ENCODE measurements at regions not wholly inside any gene's neighbourhood (a gene's known extent, or its start where the extent isn't known, plus 50 kb on each side); places are given as distances from the start of the nearest gene placed in this dataset.
"Not testable (repeated sequence)": the region's sequence is repeated elsewhere in the genome, so short reads cannot be mapped to it uniquely, and the experiment has no call there.

DNA sequence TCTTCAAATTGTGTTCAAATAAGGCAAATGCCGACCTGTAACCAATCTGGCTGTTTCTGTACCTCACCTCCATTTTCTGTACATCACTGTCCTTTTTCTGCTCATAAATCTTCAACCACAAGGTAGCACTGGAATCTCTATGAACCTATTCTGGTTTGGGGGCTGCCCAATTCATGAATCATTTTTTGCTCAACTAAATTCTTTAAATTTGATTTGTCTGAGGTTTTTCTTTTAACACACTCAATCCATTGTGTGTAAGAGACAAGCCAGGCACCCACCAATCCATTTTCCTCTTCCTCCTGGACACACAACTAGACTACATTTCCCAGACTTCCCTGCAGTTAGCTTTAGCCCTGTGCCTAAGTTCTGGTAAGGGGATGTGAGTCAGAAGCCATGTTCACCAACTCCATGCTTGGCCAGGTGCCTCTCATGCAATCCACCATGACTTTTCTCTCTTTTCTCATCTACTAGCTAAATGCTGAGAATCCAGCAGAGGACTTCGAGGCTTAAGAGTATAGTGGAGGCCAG is 193.2 kb upstream of the KLF3 start:
- DNase-seq (ENCODE audit: low spot score), result no peak

DNA sequence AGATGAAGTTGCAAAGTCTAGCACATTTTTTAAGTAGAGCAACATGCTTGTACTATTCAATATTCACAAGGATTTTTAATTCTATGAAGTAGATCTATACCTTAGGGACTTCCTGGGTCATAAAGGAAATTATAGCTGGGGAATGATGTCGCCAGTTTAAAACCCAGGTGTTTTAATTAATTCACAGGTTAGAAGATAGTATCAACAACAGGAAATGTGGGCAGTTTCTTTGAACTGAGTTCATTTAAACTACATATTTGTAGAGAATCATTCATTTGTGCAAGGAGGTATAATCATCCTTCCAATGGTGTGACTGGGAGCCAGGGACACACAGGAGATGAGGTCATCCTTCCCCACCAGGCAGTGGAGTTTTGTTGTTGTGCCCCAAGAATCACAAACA is 181.3 kb upstream of the KLF3 start:
- no peak for DNase-seq (ENCODE audit: low spot score)

DNA sequence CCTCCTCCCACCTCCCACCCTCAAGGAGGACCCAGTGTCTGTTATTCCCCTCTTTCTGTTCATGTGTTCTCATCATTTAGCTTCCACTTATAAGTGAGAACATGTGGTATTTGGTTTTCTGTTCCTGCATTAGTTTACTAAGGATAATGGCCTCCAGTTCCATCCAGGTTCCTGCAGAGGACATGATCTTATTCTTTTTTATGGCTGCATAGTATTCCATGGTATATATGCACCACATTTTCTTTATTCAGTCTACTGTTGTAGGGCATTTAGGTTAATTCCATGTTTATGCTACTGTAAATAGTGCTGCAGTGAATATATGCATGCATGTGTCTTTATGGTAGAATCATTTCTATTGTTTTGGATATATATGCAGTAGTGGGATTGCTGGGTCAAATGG is 180.4 kb upstream of the KLF3 start:
- DNase-seq (ENCODE audit: low spot score), result not testable (repeated sequence)

DNA sequence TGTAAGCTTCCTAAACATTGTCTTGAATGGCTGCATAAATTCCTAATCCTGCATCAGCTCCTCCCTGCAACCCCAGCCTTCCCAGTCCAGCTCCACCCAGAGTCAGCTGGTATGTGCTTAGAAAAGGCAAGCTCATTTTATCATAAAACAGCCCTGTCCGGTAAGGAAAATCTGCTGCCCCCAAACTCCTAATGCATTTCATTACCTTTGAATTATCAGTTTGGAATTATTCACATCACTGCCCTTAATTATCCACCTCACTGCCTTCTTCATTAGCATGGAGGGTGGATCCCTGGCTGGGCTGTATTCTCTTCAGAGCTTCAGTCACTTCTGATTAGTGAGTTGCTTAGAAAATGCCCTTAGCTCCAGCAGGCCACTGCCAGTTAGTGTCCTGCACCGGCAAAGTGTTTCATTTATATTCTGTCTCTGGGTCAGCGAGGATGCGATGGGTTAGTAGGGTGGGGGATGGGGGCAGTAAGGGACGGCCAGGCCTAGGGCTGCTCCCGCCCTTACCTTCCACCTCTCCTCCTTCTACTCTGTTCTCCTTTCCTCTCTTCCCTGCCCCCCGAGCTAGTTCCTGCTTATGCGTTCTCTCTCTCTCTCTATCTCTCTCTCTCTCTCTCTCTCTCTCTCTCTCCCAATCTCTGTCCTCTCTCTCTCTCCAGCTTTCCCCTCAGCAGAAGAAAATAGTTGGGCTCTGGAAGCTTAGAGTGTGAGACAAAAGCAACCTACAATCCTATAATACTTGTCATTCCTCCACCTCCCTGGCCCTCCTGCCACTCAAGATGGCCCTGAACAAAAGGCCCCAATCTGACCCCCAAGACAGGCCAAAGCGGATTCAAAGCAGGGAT is 174.8 kb upstream of the KLF3 start:
- peak; percentile 83 for DNase-seq (ENCODE audit: low spot score)

DNA sequence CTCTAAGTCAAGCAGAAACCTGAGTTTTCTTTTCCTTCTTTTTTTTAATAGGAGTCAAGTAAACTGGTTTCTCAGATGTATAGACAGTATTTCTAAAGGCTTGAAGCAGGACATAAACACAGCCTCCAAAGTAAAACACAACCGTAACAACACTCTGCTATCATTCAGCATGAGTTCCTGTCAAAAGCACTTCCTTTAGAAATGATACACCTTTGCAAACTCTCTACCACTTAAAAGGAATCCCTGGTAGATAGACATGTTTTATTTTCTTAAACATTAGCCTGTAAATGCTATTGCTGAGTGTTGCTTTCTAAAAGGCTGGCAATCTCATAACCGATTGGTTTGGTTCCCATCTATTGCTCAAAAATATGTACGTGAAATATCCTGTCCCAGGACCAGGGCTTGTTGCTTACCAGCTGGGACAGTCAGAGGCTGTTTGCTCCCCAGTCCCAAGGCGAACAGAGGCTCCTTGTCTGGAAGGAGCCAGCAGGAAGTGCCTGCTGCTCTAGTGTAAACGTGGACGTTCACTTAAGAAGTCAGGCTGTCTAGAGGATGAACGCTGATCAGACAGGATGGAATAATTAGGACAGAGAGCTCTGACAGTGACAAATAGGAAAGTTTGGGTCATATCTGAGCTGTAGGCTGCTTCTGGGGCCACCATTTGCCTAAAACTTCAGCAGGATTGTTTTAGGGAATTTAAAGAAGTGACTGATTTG is 173.9 kb upstream of the KLF3 start:
- peak; percentile 51 for DNase-seq (ENCODE audit: low spot score)

DNA sequence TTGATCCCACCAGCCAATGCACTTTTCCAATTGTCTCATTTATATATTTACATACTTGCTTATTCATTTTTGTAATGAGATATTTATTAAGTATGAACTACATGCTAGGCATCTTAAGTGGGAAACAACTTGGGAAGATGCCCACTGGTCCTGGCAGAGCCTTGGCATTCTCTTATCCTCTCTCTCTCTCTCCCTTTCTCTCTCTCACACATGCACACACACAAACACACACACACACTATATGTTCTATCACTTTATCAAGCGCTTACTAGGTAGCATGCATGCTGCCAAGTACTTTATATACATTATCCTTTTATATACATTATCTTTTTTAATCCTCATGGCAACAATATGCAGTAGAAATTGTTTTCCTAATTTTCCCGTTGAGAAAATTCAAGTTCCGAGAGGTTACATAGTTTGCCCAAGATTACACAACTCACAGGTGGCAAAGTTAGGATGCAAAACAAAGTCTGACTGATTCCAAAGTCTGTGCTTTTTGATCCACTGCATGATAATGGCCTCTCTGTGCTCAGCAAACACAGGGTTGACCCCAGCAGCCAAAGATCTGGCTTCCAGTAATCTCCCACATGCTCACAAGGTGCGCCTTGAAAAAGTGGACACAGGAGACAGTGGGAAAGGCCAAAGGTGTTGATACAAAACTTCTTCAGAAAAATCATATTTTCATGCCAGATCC is 173.1 kb upstream of the KLF3 start:
- DNase-seq (ENCODE audit: low spot score), result no peak

DNA sequence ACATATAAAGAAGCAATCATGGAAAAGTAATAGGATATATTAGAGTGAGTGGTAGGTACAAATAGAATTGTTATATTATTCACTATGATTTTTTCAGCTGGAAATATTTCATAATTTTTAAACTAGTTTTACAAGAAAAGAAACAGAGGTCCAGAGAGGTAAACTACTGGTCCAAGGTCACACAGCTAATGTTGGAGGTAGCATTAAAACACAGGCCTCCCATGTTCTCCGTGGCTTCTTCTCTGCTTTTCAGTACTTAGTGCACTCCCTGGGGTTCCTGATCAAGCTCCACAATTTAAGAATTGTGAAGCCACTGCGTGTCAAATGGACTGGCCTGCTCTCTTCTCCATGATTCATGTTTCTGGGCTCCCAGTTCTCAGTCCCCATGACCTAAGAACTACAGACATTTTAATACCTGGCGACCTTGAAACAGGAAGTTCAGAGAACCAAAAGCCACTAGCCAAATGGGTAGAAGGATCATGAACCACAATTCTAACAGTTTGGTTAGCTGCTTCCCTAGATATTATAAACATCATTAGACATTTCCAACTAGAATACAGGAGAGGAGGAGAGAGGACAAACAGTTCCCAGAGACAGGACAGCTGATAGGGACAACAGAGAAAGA is 172.0 kb upstream of the KLF3 start:
- DNase-seq (ENCODE audit: low spot score), result no peak

DNA sequence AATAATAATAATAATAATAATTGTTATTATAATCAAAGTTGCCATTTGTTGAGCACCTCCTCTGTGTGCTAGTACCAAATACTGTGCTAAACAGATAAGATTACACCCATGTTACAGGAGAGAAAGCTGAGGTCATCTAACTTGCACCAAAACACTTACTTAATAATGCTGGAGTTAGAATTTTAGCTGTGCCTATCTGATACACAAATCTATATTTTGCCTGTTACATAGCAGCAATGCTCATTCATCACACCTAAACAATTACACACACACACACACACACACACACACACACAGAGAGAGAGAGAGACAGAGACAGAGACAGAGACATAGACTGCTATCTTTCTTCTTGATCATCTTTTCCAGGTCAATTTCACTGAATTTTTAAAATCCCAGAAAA is 170.9 kb upstream of the KLF3 start:
- DNase-seq (ENCODE audit: low spot score), result no peak

DNA sequence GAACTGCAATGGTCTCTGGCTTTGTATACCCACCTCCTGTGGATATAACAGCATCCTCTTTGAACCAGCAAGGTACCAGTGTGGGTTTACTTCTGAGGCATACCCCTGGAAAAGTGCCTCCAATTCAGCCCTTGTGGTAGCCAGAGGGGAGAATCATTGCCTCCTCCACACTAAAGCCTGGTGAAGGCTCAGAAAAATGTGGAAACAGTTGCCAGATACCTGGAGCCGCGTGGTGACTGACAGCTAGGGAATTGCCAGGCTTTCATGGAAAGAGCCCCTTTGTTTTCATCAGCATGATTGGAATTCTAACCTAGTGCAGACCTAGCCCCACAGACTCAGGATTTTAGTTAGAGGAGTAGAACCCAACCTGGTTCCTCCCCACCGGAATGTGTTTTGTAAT is 168.6 kb upstream of the KLF3 start:
- peak; percentile 52 for DNase-seq (ENCODE audit: low spot score)

DNA sequence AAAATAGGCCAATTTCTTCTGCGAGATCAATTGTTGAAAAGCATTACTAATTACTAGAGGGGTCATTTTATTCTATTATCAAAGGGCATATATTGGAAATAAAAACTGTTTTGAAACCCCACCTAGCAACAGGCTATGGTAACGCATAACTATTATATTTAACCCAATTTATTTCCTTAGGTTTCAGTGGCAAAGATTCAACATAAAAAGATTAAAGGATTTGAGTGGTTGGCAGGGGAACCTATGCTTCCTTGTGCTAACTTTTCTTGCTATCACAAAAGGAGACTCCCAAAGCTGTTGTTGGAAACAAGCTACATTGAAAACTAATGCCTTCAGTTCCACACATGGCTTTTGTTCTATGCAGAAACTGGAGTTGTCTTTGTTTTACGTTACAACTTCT is 166.9 kb upstream of the KLF3 start:
- no peak for DNase-seq (ENCODE audit: low spot score)

DNA sequence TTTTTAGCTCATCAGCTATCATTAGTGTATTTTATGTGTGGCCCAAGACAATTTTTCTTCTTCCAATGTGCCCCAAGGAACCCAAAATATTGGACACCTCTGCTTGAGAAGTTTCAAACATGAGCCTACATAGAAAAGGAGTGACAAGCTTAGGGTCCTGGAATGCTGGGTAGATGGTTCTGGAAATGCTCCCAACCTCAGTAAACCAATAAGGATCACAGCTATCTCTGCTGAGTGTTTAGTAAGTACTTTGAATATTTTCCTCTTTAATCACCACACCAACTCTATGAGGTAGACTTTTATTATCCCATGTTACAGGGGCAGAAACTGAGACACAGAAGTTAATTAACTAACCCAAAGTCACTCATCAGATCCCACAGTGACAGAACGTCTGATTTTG is 164.9 kb upstream of the KLF3 start:
- DNase-seq (ENCODE audit: low spot score), result no peak

DNA sequence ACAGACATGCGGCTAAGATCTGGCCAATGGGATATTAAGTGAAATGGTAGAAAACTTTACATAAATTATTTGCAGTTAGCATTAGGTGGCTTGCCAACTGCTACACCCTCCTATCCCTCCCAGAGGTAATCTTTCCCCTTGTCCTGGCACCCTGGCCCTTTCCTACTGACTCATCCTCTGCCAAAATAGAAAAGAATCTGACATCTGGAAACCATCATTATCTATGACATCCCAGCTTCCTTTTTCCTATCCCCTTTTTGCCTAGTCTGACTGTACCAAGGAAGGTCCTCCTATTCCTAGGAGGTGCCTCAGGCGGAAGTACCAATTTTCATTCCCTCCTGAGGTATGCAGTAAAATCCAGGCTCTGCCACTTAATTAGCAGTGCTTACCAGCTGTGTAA is 163.6 kb upstream of the KLF3 start:
- no peak for DNase-seq (ENCODE audit: low spot score)

DNA sequence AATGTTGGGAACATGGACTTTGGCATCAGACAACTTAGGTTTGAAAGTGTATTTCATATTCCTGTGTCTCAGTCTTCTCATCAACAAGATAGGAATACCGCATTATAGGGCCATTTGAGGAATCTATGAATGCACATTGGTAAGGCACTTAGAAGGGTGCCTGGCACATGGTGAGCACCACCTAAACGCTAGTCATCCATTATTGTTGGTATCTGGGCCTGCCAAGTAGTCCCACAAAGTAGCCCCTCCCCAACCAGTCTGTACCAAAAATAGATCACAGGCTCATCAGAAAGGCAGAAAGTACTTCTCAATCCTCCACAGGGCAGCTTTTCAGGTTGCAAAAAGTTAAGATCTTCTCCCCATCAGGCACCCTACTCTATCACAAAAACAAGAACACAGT is 162.3 kb upstream of the KLF3 start:
- DNase-seq (ENCODE audit: low spot score), result no peak

DNA sequence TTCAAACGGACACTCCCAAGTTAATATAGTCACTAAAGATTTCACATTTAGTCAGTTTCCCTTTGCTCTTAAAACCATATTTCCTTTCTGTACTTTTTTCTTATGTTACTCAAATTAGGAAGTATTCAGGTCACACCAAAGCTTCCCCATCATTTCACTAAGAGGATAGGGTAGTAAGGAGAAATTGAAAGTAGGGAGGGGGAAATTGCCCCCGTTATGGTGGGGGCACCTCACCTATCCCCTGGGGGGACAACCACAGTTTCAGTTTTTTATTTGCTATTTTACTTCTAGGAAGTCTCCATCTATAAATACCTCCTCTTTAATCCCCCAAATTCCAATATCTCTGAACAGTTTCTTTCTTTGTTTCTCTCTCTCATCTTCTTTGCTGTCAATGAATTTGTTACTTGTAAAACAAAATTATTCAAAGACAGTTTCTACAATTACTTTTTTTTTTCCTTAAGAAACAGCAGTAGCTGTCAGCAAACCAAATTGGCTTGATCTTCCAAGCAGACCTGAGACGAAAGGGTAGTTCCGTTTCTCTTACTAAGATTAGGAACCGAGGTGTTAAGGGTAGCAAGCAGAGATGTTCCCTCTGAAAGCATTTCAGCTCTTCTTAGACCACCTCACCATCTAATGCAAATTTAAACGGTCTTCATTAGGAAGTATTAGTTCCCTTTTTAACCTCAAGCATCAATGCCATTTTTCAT is 160.2 kb upstream of the KLF3 start:
- DNase-seq (ENCODE audit: low spot score), result no peak

DNA sequence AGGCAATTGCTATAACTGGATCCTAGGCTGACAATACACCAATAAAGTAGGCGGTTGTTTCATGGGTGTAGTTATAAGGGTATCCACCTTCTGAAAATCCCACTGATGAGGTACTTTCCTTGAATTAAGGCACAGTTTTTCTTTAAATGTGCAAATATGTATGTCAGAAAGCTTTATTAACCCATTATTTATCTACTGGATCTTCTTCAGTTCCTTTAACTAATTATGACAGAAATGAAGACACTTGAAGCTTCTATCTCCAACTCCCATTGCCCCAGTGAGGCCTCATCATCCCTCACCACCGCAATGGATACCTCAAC is 159.6 kb upstream of the KLF3 start:
- DNase-seq (ENCODE audit: low spot score), result no peak

DNA sequence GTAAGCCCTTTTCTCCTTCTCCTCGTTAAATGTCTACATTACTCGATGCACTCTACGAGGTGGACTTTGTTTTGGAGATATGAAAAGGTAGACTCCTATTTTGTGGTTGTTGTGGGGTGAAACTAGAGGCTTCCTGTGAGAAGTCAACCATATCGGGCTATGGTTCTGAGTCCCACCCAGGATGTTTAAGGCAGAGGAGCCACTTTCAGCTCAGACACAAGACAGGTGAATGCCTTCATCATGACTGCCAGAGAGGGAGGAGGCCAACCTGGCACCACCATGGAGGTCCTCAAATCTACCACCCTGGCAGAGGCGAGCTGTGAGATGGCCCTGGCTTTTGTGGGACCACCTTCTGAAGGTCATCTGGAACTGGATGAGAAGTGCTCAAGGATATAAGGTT is 154.4 kb upstream of the KLF3 start:
- DNase-seq (ENCODE audit: low spot score), result no peak

DNA sequence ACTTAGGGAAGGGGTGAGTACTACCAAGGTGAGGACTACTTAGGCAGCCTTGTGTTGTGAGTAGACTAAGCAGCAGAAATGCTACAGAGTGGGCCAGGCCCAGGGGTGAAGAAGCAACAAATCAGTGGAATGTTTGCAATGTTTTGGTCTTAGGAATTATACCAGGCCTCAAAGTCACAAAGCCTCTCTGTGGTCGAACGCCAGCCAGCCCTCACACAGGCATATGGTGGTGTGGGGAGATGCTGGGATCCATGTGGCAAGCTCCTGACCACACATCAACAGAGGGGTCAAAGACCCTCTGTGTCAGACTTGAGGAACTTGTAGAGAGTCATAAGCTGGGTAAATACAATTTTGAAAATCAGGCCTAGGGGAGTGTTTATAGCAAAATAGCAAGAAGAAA is 153.8 kb upstream of the KLF3 start:
- no peak for DNase-seq (ENCODE audit: low spot score)

DNA sequence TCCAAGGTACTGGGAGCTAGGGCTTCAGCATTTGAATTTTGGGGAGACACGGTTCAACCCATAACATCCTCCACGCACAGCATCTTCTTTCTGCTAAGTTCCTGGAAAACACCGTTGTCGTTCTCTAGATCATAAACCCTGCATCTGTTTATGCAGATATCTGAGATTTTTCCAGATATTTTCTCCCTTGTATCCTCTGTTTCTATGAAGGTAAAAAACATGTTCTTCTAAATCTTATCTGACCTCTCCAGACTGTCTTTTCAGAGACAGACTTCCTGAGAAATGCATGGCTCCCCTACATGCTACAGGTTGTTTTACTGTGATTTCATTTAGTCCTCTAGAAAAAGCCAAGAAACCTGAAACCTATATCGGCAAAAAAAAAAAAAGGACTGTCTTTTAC is 152.3 kb upstream of the KLF3 start:
- DNase-seq (ENCODE audit: low spot score), result no peak

DNA sequence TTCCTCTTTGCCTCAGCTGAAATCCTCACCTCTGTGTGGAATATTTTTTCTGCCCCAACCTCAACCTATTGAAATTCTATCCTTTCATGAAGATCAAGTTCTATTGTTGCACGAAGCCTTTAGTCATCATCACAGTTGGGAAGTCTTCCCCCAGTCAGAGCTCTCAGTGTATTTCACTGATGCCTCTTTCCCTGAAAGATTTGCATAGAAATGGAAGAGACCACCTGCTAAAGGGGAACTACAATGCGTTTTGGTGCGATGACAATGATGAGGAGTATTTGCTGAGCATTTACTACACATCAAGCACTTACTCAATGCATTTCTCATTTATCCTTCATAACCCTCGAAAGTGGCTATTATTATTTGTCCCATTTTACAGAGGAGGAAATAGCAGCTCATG is 151.2 kb upstream of the KLF3 start:
- no peak for DNase-seq (ENCODE audit: low spot score)

DNA sequence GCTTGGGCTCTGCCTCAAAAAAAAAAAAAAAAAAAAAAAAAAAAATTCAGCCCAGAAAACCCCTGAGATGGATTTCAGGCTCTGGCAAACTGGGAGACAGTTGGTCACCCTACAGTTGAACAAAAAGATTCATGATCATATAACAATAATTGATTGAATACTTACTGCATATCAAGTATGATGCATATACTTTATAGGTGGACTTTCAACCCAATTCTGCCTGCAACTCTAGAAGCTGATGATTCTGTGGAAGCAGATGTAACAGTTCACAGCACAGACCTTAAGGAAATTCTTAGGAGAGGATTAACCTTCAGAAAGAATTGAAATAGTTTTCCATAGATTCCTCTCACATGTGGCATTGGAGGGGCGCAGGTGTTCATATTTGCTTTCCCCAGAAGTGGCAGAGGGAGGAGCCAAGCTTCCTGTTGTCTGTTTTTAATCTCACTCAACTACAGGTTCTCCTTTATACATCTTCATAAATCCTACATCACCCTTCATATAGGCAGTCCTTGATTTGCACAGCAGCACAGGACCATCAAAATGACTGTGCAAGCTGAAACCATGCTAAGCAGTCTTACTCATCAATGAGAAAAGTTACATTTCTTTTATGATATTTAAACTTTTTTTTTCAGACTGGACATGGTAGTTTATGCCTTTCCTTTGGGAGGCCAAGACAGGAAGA is 149.4 kb upstream of the KLF3 start:
- DNase-seq (ENCODE audit: low spot score), result no peak

DNA sequence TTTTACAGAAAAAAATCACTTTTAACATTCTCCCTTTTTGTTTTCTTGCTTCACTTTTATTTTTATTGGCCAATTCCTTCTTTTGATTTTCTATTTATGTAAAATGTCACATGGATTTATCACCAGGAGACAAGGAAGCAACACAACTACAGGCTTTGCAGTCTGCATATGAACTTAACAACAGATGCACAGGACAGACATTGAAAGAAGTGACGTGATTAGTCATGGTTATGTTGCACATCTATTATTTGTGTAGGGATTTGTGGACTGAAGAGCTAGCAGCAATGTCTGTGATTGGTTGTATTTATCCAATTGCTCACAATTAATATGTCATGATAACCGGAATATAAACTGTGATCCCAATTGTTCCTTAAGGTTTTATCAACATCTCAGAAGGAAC is 147.8 kb upstream of the KLF3 start:
- no peak for DNase-seq (ENCODE audit: low spot score)
